Natural killer cell (primary cell): ENCODE measurements at regions not wholly inside any gene's neighbourhood (a gene's known extent, or its start where the extent isn't known, plus 50 kb on each side); places are given as distances from the start of the nearest gene placed in this dataset.

Experiments
- ATAC-seq, 3 donors: fragments of 150-1000 bp in 2 of 3; fragments of 200-7000 bp in 1 of 3; cut with Tn5 transposase; 1 replicate in 1 of 3; 2 replicates in 2 of 3; pipeline ENCODE4 v1.10.0; 2021; ENCODE audit warnings: mild to moderate bottlenecking in 2 of 3, moderate library complexity in 2 of 3
- DNase-seq, 2 donors: peaks; one replicate each; pipeline versions ENCODE4 v3.0.0 to v3.0.0-alpha.2; 2013 to 2021; ENCODE audit warnings: mixed read lengths in 1 of 2
- H3K27ac ChIP-seq: one replicate; pipeline ENCODE4 v1.5.1; 2013; ENCODE audit warnings: mild to moderate bottlenecking, low read length
- H3K27me3 ChIP-seq: one replicate; pipeline ENCODE4 v1.6.1; 2013; ENCODE audit warnings: low read length; ENCODE audit not compliant: control insufficient read depth, insufficient read depth
- H3K36me3 ChIP-seq: one replicate; pipeline ENCODE4 v1.6.1; 2013; ENCODE audit warnings: low read length; ENCODE audit not compliant: control insufficient read depth, insufficient read depth
- H3K4me1 ChIP-seq: one replicate; pipeline ENCODE4 v1.6.1; 2013; ENCODE audit warnings: low read length; ENCODE audit not compliant: control insufficient read depth, insufficient read depth
- H3K4me3 ChIP-seq: one replicate; pipeline ENCODE4 v1.5.1; 2013; ENCODE audit warnings: low read length
- H3K9me3 ChIP-seq: one replicate; pipeline ENCODE4 v1.6.1; 2013; ENCODE audit warnings: low read length; ENCODE audit not compliant: control insufficient read depth, insufficient read depth
- H3K27ac Mint-ChIP-seq, 2 donors: one replicate each; pipeline ENCODE4 v1.8.0; 2022; ENCODE audit warnings: mild to moderate bottlenecking in 2 of 2, mixed read lengths in 2 of 2, moderate library complexity in 1 of 2
- H3K27me3 Mint-ChIP-seq, 2 donors: one replicate each; pipeline ENCODE4 v1.8.0; 2022; ENCODE audit warnings: low read depth in 2 of 2, mixed read lengths in 2 of 2
- H3K36me3 Mint-ChIP-seq: one replicate; pipeline ENCODE4 v1.8.0; 2022; ENCODE audit warnings: mixed read lengths
- H3K4me1 Mint-ChIP-seq, 2 donors: one replicate each; pipeline ENCODE4 v1.8.0; 2022; ENCODE audit warnings: mixed read lengths in 2 of 2
- H3K4me3 Mint-ChIP-seq: one replicate; pipeline ENCODE4 v1.8.0; 2022; ENCODE audit warnings: mild to moderate bottlenecking, moderate library complexity, mixed read lengths
- H3K9me3 Mint-ChIP-seq, 2 donors: one replicate each; pipeline ENCODE4 v1.8.0; 2022; ENCODE audit warnings: mixed read lengths in 2 of 2
- CTCF ChIP-seq: fragments of 200-600 bp; IDR thresholded peaks from one replicate; pipeline ENCODE4 v1.8.0; 2022; ENCODE audit warnings: antibody characterized with exemption
- WGBS: methylation state at CpG from one replicate; pipeline ENCODE4 v1.1.7; 2013; ENCODE audit warnings: missing lambda C conversion rate; ENCODE audit not compliant: insufficient coverage; 5-methylcytosine and 5-hydroxymethylcytosine counted together
- intact Hi-C: fragments of 100-400 bp; cut with micrococcal nuclease; formaldehyde crosslinking; loops from one replicate; pipeline ENCODE4 v1.14.2; 2022

- no peaks in the 10 kb centered on the region for H3K27me3 ChIP-seq
- TF ChIP-seq CTCF = no peak
- intact Hi-C loops = no loop called here
- no peak overlapping the region for H3K4me3 ChIP-seq
- H3K4me1 Mint-ChIP-seq = no peaks in the 10 kb centered on the region
- no peak for ATAC-seq
- 79% methylated on average over 4 of the region's 4 CpGs for WGBS
- no peaks in the 10 kb centered on the region for H3K9me3 Mint-ChIP-seq
- no peak for DNase-seq
- no peak overlapping the region for H3K27ac ChIP-seq
- no peaks in the 10 kb centered on the region for H3K4me1 ChIP-seq
- H3K9me3 ChIP-seq = no peaks in the 10 kb centered on the region
- H3K36me3 ChIP-seq = no peaks in the 10 kb centered on the region
- no peak overlapping the region for H3K27ac Mint-ChIP-seq
- H3K36me3 Mint-ChIP-seq = no peaks in the 10 kb centered on the region
- H3K4me3 Mint-ChIP-seq = no peak overlapping the region
- no peaks in the 10 kb centered on the region for H3K27me3 Mint-ChIP-seq
These were observed 65.7 kb upstream of the NOCT start for GRCh38 chr4:138949866-138950265.

GRCh38 chr4:138948918-138949317 lies 66.7 kb upstream of the NOCT start:
- no peaks in the 10 kb centered on the region for H3K36me3 Mint-ChIP-seq
- Histone ChIP-seq H3K27me3 (no peaks in the 10 kb centered on the region), H3K27ac (no peak overlapping the region), H3K4me3 (no peak overlapping the region), H3K9me3 (no peaks in the 10 kb centered on the region), H3K4me1 (no peaks in the 10 kb centered on the region), H3K36me3 (no peaks in the 10 kb centered on the region)
- ATAC-seq = no peak
- H3K4me3 Mint-ChIP-seq = no peak overlapping the region
- H3K4me1 Mint-ChIP-seq = peaks cover 0 to under 1% of the 10 kb centered on the region in 2 donors
- 90% methylated on average over 2 of the region's 2 CpGs for whole genome bisulfite sequencing
- no peak for TF ChIP-seq CTCF
- no peak for DNase-seq
- H3K9me3 Mint-ChIP-seq = no peaks in the 10 kb centered on the region
- intact Hi-C loops = no loop called here
- no peaks in the 10 kb centered on the region for H3K27me3 Mint-ChIP-seq
- H3K27ac Mint-ChIP-seq = no peak overlapping the region

GRCh38 chr4:138946306-138946705 lies 69.3 kb upstream of the NOCT start:
- Histone ChIP-seq H3K4me3 (no peak overlapping the region), H3K27ac (no peak overlapping the region), H3K36me3 (no peaks in the 10 kb centered on the region), H3K9me3 (no peaks in the 10 kb centered on the region), H3K4me1 (no peaks in the 10 kb centered on the region), H3K27me3 (no peaks in the 10 kb centered on the region)
- DNase-seq (no peak), ATAC-seq (no peak)
- Mint-ChIP-seq H3K9me3 (no peaks in the 10 kb centered on the region), H3K27me3 (no peaks in the 10 kb centered on the region), H3K36me3 (no peaks in the 10 kb centered on the region), H3K27ac (no peak overlapping the region), H3K4me1 (peaks cover 0 to 4% of the 10 kb centered on the region in 2 donors), H3K4me3 (no peak overlapping the region)
- WGBS = 93% methylated on average over 1 of the region's 1 CpG
- no peak for TF ChIP-seq CTCF
- intact Hi-C loops = no loop called here

- no peak for DNase-seq
- no peak for TF ChIP-seq CTCF
- no peaks in the 10 kb centered on the region for H3K27me3 Mint-ChIP-seq
- no CpG with 5 or more reads among the region's 1 CpG for WGBS
- intact Hi-C loops = no loop called here
- H3K36me3 Mint-ChIP-seq = no peaks in the 10 kb centered on the region
- Histone ChIP-seq H3K27me3 (no peaks in the 10 kb centered on the region), H3K27ac (no peak overlapping the region), H3K9me3 (no peaks in the 10 kb centered on the region), H3K4me1 (no peaks in the 10 kb centered on the region), H3K4me3 (no peak overlapping the region), H3K36me3 (no peaks in the 10 kb centered on the region)
- no peaks in the 10 kb centered on the region for H3K9me3 Mint-ChIP-seq
- H3K27ac Mint-ChIP-seq = no peak overlapping the region
- H3K4me1 Mint-ChIP-seq = peaks cover 0 to 4% of the 10 kb centered on the region in 2 donors
- ATAC-seq = no peak
- no peak overlapping the region for H3K4me3 Mint-ChIP-seq
These were observed 69.7 kb upstream of the NOCT start for GRCh38 chr4:138945840-138946239.
